Body of pancreas (tissue), 4 donors: ENCODE measurements at regions not wholly inside any gene's neighbourhood (a gene's known extent, or its start where the extent isn't known, plus 50 kb on each side); places are given as distances from the start of the nearest gene placed in this dataset.

Source experiments
- POLR2A ChIP-seq, 3 donors: fragments of 450-650 bp; IDR thresholded peaks; one replicate each; pipeline ENCODE4 v1.6.1; 2016; ENCODE audit warnings: antibody characterized with exemption in 3 of 3, mild to moderate bottlenecking in 2 of 3
- TF ChIP-seq, protein P1 (sequence below), 7 experiments: fragments of 450-650 bp in 4 of 7; fragments of 200-600 bp in 3 of 7; sonication (generic) in 3 of 7; IDR thresholded peaks; one replicate each; pipeline ENCODE4 v1.5.1; 2016 to 2019; ENCODE audit warnings: antibody characterized with exemption in 7 of 7

- TF ChIP-seq, protein P1, sequence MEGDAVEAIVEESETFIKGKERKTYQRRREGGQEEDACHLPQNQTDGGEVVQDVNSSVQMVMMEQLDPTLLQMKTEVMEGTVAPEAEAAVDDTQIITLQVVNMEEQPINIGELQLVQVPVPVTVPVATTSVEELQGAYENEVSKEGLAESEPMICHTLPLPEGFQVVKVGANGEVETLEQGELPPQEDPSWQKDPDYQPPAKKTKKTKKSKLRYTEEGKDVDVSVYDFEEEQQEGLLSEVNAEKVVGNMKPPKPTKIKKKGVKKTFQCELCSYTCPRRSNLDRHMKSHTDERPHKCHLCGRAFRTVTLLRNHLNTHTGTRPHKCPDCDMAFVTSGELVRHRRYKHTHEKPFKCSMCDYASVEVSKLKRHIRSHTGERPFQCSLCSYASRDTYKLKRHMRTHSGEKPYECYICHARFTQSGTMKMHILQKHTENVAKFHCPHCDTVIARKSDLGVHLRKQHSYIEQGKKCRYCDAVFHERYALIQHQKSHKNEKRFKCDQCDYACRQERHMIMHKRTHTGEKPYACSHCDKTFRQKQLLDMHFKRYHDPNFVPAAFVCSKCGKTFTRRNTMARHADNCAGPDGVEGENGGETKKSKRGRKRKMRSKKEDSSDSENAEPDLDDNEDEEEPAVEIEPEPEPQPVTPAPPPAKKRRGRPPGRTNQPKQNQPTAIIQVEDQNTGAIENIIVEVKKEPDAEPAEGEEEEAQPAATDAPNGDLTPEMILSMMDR (IDR thresholded peaks at IDR 0.05): no peak
- TF ChIP-seq POLR2A (IDR thresholded peaks at IDR 0.05): no peak
Measured at GRCh38 chr7:68147614-68148238, 1151.1 kb downstream of the TYW1 start.
